Posterior cingulate gyrus (tissue), 11 donors: ENCODE measurements at regions not wholly inside any gene's neighbourhood (a gene's known extent, or its start where the extent isn't known, plus 50 kb on each side); places are given as distances from the start of the nearest gene placed in this dataset.
"Not testable (repeated sequence)": the region's sequence is repeated elsewhere in the genome, so short reads cannot be mapped to it uniquely, and the experiment has no call there.

ENCODE experiments used
- DNase-seq, 10 donors: peaks; one replicate each; pipeline versions ENCODE4 v3.0.0 to v3.0.0-alpha.2; 2020 to 2021; ENCODE audit warnings: mixed read lengths in 3 of 10
- intact Hi-C: fragments of 100-400 bp; cut with DNase I; formaldehyde crosslinking; loops from one replicate; pipeline ENCODE4 v1.15.1; 2023

GRCh38 chr1:102821707-102822106 is 286.6 kb downstream of the COL11A1 start:
- no peak for DNase-seq
- intact Hi-C loops = no loop called here

DNA sequence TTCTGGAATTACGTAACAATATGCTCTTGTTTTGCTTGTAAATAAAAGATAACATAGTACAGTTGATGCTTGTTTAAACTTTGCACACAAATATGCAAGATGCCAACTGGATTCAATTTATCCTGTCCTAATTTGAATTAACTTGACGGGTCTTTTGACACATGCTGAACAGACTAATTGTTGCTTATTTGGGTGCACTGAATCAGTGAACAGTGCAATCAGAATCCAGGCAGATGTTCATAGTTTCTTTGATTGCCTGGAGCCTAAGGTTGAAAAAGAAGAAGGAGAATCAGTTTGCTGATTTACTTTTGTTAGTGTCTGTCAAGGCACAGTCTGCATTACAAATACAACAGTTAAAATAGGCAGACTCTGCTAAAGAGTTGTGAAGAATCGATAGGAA is 307.9 kb downstream of the COL11A1 start:
- intact Hi-C loops = no loop called here
- no peak for DNase-seq

DNA sequence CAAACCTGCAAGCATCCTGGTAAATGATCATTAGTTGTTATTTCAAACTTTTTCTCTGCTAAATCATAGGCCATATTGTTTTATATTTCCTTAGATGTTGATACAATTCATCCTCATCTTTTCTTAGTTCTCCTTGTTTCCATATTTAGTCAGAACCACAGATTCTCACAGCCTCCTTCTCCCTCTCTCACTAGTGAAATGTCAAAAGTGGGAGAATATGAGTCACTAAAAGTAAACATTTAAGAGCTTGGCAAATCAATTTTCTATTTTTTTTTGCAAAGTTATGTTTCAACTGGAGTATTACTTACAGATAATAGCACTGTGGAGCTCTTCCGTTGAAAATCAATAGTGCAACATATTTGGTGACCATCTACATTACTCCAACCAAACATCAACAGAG is 308.8 kb downstream of the COL11A1 start:
- DNase-seq = no peak
- intact Hi-C loops = no loop called here

GRCh38 chr1:102798718-102799117 is 309.6 kb downstream of the COL11A1 start:
- DNase-seq = no peak
- intact Hi-C loops = no loop called here

GRCh38 chr1:102796429-102796828 is 311.9 kb downstream of the COL11A1 start:
- DNase-seq = no peak
- intact Hi-C loops = no loop called here

GRCh38 chr1:102790997-102791396 is 317.3 kb downstream of the COL11A1 start:
- intact Hi-C loops = no loop called here
- no peak for DNase-seq

DNA sequence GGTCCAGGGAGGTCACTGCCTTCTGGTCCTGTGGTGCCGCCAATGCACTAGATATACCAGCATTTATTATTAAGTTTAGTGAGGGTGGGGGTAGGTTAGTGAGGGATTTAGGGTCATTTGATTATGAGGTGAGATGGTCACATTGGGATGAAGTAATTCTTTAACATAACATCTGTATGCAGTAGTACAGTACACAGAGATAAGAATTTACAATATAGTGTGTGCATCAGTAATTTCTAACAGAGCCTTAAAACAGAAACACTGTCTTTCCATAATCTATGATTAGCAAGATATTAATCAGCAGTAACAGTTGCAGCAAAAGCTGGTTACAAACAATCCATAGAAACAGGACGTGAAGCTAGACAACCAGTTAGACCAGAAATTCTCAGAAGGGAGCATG is 318.4 kb downstream of the COL11A1 start:
- intact Hi-C loops = not testable (repeated sequence)

GRCh38 chr1:102783487-102783886 is 324.8 kb downstream of the COL11A1 start:
- intact Hi-C loops = no loop called here
- DNase-seq = no peak

More for the DNA sequence above, 318.4 kb downstream of the COL11A1 start:
- DNase-seq = not testable (repeated sequence)

DNA sequence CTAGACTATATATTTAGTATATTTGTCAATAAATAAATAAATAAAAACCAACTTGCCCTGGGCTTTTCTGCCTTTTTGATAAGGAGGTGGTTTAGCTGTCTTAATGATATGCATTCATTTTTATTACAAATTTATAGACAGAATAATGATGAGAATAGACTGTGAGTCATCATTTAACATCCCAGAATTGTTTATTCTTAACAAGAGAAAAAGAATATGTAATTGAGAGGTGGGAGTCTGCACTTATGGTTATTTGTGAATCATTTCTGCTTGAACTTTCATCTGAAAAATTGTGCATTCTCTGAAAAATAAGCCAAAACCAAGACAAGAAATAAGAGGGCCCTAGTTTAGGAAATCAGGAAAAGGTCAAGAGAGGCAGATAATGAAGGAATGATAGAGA is 326.2 kb downstream of the COL11A1 start:
- no peak for DNase-seq

GRCh38 chr1:102776071-102776470 is 332.3 kb downstream of the COL11A1 start:
- intact Hi-C loops = no loop called here
- no peak for DNase-seq

More for the DNA sequence above, 326.2 kb downstream of the COL11A1 start:
- intact Hi-C loops = no loop called here

- intact Hi-C loops = no loop called here
- DNase-seq = no peak
Measured at GRCh38 chr1:102772831-102773230, 335.5 kb downstream of the COL11A1 start.

GRCh38 chr1:102758418-102758817 is 349.9 kb downstream of the COL11A1 start:
- no peak for DNase-seq
- intact Hi-C loops = no loop called here

GRCh38 chr1:102757363-102757762 is 351.0 kb downstream of the COL11A1 start:
- intact Hi-C loops = no loop called here
- DNase-seq = no peak

- DNase-seq = no peak
- intact Hi-C loops = no loop called here
Measured at GRCh38 chr1:102751111-102751510, 357.2 kb downstream of the COL11A1 start.

DNA sequence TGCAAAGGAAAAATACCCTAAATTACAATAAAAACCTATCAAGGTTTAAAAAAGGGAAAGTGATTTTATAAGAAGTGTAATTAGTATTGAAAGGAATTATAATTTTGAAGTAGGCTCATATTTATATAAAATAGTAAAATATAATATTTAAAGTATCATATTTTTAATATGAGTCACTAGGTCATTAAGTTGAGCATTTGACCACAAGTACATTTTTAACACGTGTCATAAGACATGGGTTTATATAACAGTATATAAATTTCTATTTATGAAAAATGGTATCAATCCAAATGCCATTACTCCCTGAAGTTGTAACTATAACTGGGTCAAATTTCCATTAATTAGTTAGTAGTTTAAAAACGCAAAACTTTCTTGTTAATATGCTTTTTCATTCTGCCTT is 365.9 kb downstream of the COL11A1 start:
- DNase-seq = no peak
- intact Hi-C loops = no loop called here

DNA sequence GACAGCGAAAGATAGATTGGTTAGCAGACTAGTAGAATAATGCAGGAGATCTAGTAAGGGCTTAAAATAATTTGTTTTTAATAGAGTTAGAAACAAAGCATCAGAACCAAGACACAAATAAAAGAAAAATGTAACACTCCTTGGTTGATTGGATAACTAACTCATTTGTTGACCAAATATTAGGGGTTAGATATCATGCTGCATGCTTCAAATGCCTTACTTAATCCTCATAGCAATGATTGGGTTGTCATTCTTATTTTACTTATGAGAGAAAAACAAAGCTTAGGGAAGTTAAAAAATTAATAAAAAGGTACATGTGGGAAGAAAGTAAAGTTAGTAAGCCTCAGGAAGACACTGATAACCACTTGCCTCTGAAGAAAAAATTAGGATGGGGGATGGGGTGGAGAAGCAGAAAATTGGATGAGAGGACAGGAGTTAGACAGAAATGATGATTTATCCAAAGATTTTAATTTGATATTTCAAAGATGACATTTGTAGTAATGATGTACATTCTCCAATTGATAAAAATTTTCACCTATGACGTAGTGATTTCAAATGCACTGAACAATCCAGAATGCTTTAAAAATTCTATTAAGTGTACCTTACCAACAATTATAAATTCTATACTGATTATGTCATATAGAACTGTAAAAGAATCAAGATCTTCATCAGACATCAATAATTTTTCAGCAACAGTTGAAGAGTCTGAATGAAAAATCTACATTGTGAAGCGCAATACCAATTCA is 374.7 kb downstream of the COL11A1 start:
- intact Hi-C loops = no loop called here
- DNase-seq = no peak

GRCh38 chr1:102732927-102733326 is 375.4 kb downstream of the COL11A1 start:
- intact Hi-C loops = no loop called here
- DNase-seq = no peak

DNA sequence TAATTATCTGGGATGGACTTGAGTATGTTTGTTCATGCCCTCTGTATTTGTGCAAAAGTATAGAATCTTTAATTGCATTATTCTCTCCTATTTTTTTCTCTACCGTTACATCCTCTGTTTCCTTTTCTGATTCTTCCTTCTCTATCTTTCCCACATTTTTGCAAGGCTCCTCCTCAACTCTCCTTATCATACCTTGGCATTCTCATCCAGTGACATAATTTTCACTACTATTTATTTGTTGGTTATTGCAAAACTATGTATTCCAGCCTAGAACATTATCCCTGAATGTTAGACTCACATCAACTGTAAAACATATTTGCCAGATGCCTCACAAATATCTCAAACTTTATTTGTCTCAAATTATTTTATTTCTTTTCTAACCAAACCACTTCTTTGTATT is 381.9 kb downstream of the COL11A1 start:
- DNase-seq = no peak
- intact Hi-C loops = no loop called here

- intact Hi-C loops = no loop called here
- DNase-seq = no peak
Measured at GRCh38 chr1:102724741-102725140, 383.6 kb downstream of the COL11A1 start.

DNA sequence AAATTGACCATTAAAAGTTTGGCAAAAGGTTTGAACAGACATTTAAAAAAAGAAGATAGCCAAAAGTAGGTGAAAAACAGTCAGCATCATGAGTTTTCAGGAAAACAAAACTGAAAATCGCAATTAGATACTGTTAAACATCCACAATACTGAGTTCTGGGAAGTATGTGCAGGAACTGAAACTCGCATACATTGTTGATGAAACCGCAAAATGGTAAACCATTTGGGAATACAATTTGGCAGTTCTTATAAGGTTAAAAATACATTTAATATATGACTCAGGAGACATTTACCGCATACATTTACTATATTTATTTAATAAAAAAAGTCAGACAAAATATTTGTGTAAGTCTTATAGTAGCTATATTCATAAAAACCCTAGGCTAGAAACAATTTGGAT is 393.2 kb downstream of the COL11A1 start:
- intact Hi-C loops = no loop called here

GRCh38 chr1:102699524-102699923 is 408.8 kb downstream of the COL11A1 start:
- intact Hi-C loops = no loop called here
- DNase-seq = no peak

More for the DNA sequence above, 393.2 kb downstream of the COL11A1 start:
- no peak for DNase-seq

DNA sequence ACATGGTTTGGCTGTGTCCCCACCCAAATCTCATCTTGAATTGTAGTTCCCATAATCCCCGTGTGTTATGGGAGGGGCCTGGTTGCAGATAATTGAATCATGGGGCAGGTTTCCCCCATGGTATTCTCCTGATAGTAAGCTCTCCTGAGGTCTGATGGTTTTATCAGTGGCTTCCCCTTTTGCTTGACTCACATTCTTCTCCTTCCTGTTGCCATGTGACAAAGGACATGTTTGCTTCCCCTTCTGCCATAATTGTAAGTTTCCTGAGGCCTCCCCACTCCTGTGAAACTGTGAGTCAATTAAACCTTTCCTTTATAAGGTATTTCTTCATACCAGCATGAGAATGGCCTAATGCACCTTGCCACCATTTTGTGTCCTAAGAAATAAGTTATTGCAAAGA is 415.0 kb downstream of the COL11A1 start:
- intact Hi-C loops = no loop called here
- DNase-seq = no peak

DNA sequence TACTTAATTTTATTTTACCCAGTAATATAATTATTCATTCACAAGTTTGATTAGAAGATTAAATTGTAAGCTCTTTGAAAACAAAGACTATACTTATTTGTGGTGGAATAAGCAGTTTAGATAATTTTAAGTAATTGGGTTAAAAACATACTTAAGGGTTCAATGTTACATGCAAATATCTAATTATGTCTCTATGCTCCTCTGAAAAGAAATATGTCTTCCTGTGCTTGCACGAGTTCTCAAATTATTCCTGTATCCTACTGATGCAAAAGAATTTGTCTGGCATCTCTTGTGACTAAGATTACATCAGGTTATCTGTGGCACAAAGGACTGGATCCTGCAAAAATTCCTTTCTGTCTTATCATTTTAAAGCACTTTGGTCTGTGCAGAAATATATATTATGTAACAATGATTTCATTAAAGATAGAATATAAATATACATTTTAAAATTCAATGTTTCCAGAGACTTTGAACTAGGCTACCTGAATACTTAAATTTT is 416.7 kb downstream of the COL11A1 start:
- no peak for DNase-seq
- intact Hi-C loops = no loop called here
